Kidney epithelial cell (primary cell): ENCODE measurements at regions not wholly inside any gene's neighbourhood (a gene's known extent, or its start where the extent isn't known, plus 50 kb on each side); places are given as distances from the start of the nearest gene placed in this dataset.

Source experiments
- DNase-seq: peaks from one replicate; pipeline ENCODE4 v3.0.0-alpha.2; 2010; ENCODE audit warnings: low read depth
- H3K27me3 ChIP-seq: 2 replicates; pipeline ENCODE4 v1.6.0; 2011; ENCODE audit warnings: low read length; ENCODE audit not compliant: control insufficient read depth, insufficient read depth
- H3K36me3 ChIP-seq: 2 replicates; pipeline ENCODE4 v1.5.1; 2011; ENCODE audit warnings: low read length; ENCODE audit not compliant: control insufficient read depth, insufficient read depth
- H3K4me3 ChIP-seq: 2 replicates; pipeline ENCODE4 v1.5.1; 2011; ENCODE audit warnings: low read depth, mild to moderate bottlenecking, control low read depth, low read length
- CTCF ChIP-seq: IDR thresholded peaks from 2 replicates; pipeline ENCODE4 v1.5.1; 2011; ENCODE audit warnings: mild to moderate bottlenecking, moderate library complexity, low read length, control low read depth, inconsistent platforms; ENCODE audit not compliant: insufficient read depth, poor library complexity, severe bottlenecking

GRCh38 chr6:40287296-40287850, 299.8 kb downstream of the LRFN2 start:
- DNase-seq: no peak

DNA sequence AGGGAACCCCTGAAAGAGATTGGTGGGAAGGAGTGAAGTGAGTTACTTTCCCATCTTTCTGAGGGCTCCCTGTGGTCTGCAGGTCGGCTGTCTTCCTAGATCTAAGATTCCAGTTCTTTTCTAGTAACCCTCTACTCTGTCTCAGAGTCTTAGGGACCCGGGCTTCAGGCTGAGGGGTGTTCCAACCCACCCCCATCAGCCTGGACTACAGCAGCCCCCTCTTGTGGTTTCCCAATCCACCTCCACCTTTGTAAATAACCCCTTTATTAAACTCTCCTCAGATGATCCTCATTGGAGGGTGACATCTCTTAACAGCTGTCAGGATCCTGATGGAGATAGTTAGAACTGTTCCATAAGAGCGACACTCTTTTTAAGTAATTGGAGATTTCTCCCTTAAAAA, 300.4 kb downstream of the LRFN2 start:
- Histone ChIP-seq H3K27me3 (peaks cover 4% of the 10 kb centered on the region), H3K4me3 (no peak overlapping the region), H3K36me3 (no peaks in the 10 kb centered on the region)
- DNase-seq: no peak
- no peak for TF ChIP-seq CTCF

More at GRCh38 chr6:40287296-40287850, 299.8 kb downstream of the LRFN2 start:
- Histone ChIP-seq H3K36me3 (no peaks in the 10 kb centered on the region), H3K4me3 (no peak overlapping the region), H3K27me3 (peaks cover 4% of the 10 kb centered on the region)
- no peak for TF ChIP-seq CTCF

GRCh38 chr6:40285996-40286395, 301.2 kb downstream of the LRFN2 start:
- TF ChIP-seq CTCF: no peak
- Histone ChIP-seq H3K4me3 (no peak overlapping the region), H3K36me3 (no peaks in the 10 kb centered on the region), H3K27me3 (peaks cover 4% of the 10 kb centered on the region)
- DNase-seq: no peak

DNA sequence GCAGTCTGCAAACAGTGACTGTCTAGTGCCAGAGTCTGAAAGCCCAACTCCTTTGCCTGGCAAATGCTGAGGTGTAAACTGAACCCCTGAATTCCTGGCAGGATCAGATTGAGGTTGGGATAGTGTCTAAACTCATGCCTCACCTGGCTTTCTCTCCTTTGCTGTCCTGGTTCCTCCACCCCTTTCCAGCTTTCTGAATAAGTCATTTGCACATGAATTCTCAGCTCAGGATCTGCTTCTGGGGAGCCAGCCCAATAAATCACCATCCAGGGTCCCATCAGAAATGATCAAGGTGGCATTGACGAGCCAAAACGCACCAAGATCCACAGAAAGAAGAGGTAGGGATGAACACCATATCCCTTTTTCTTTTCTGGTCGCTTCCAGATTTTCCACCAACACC, 301.6 kb downstream of the LRFN2 start:
- Histone ChIP-seq H3K36me3 (no peaks in the 10 kb centered on the region), H3K4me3 (no peak overlapping the region), H3K27me3 (peaks cover 4% of the 10 kb centered on the region)
- DNase-seq: no peak
- no peak for TF ChIP-seq CTCF

DNA sequence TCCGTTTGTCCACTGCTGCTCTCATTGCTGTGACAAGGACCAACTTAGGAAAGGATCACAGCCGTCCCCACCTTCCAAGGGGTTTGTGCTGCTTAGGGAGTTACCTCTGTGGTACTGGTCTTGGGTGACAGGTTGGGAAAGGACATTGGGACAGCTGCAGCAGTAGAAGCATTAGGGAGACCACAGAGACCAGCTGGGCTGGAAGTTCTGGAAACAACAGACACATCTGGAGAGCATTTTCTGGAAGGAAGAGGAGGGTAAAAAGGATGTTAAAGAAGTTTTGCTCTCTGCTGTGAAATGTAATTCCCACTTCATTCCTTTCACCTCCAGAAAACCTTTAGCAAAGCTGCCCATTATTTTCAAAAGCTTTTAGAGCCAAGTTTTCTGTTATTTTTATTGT, 304.2 kb downstream of the LRFN2 start:
- H3K4me3 ChIP-seq: no peak overlapping the region
- DNase-seq: no peak
- peaks cover 4% of the 10 kb centered on the region for H3K27me3 ChIP-seq
- no peaks in the 10 kb centered on the region for H3K36me3 ChIP-seq
- TF ChIP-seq CTCF: no peak

DNA sequence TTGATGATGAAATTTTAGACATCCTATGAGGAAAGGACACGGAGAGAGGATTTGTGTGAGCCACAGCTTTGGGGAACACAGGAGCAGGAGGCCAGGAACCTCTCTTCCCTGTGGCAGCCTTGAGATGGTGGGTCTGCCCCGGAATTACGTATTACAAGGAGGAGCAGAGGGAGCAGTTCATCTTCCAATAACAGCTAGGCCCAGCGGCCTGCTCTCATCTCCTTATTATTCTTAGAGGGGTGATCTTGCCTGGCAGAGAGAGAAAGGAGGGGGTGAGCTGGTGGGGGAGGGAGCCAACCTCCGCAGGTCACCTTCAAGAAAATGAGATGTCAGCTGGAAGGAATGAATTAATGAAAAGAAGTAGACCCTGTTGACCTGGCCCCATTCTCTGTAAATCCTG, 305.8 kb downstream of the LRFN2 start:
- Histone ChIP-seq H3K36me3 (no peaks in the 10 kb centered on the region), H3K4me3 (no peak overlapping the region), H3K27me3 (peaks cover 3% of the 10 kb centered on the region)
- TF ChIP-seq CTCF: no peak
- no peak for DNase-seq
